NCI-H1092 treated with DMSO at 0.1 percent for 48 hours (cell line): ENCODE measurements at regions not wholly inside any gene's neighbourhood (a gene's known extent, or its start where the extent isn't known, plus 50 kb on each side); places are given as distances from the start of the nearest gene placed in this dataset.

Source experiments
- DNase-seq: peaks from one replicate; lab custom pipeline; 2025; lab: John Stamatoyannopoulos, UW

GRCh38 chr21:38885909-38886308 is 80.2 kb downstream of the ETS2 start:
- no peak for DNase-seq

GRCh38 chr21:38884440-38884839 is 78.7 kb downstream of the ETS2 start:
- no peak for DNase-seq

- DNase-seq, result no peak
Observed at GRCh38 chr21:38883142-38883541, 77.4 kb downstream of the ETS2 start.

GRCh38 chr21:38881131-38881530 is 75.4 kb downstream of the ETS2 start:
- no peak for DNase-seq

- DNase-seq, result no peak
Observed at GRCh38 chr21:38880577-38880966, 74.8 kb downstream of the ETS2 start.

- no peak for DNase-seq
Observed at GRCh38 chr21:38879912-38880576, 74.3 kb downstream of the ETS2 start.

- no peak for DNase-seq
Observed at GRCh38 chr21:38878379-38879179, 72.8 kb downstream of the ETS2 start.

DNA sequence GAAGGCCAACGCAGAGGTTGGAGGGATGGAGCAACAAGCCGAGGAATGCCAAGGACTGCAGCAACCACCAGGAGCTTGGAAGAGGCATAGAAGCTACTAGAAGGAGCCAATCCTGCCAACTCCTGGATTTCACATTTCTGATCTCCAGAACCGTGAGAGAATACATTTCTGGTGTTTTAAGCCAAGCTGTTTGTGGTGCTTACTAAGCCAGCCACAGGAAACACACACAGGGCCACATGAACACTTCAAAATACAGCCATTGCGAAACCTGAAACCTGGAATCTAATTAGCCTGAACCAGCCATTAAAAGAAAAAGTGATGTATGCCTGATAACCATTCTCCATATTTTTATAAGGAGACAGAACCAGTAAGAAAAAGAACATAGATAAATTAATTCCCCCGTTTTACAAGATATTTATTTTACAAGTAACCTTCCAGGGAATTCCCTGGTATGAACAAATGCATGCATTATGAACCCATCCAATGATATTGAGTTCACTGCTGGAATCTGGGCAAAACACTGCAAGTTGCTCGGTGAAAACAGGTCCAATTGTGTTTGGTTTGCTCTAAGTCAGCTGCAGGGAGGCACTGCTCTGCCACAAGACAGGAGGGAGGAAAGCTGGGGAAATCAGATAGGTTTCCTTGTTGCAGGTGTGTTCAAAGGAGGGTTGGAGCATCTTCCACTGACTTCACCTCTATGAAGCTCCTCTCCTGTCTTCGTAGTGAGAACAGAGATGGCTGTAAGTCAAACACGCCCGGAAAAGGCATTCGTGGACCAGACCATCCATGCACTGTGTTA is 70.2 kb downstream of the ETS2 start:
- no peak for DNase-seq
